Liver (tissue), 8 donors: ENCODE measurements at regions not wholly inside any gene's neighbourhood (a gene's known extent, or its start where the extent isn't known, plus 50 kb on each side); places are given as distances from the start of the nearest gene placed in this dataset.

Source experiments
- DNase-seq: peaks from one replicate; pipeline ENCODE4 v3.0.0-alpha.2; 2017; ENCODE audit warnings: low spot score
- H3K27ac ChIP-seq, 2 donors: one replicate each; pipeline ENCODE4 v1.7.0; 2013; ENCODE audit warnings: inconsistent platforms in 2 of 2, low read length in 2 of 2, control low read depth in 1 of 2, low read depth in 1 of 2, mild to moderate bottlenecking in 1 of 2
- H3K27me3 ChIP-seq, 4 donors: one replicate each; pipeline versions ENCODE4 v1.6.1 to v1.7.0; 2013; ENCODE audit warnings: low read length in 3 of 4, inconsistent platforms in 1 of 4, mild to moderate bottlenecking in 1 of 4, moderate library complexity in 1 of 4; ENCODE audit not compliant: control insufficient read depth in 4 of 4, insufficient read depth in 4 of 4
- H3K36me3 ChIP-seq, 4 donors: one replicate each; pipeline versions ENCODE4 v1.6.1 to v1.7.0; 2013; ENCODE audit warnings: low read length in 3 of 4, mild to moderate bottlenecking in 3 of 4, low read depth in 1 of 4, moderate library complexity in 1 of 4; ENCODE audit not compliant: control insufficient read depth in 4 of 4, insufficient read depth in 3 of 4
- H3K4me1 ChIP-seq, 4 donors: one replicate each; pipeline versions ENCODE4 v1.6.1 to v1.7.0; 2013; ENCODE audit warnings: low read length in 3 of 4, mild to moderate bottlenecking in 3 of 4, moderate library complexity in 1 of 4; ENCODE audit not compliant: control insufficient read depth in 4 of 4, insufficient read depth in 4 of 4
- H3K4me3 ChIP-seq, 3 donors: one replicate each; pipeline versions ENCODE4 v1.6.1 to v1.7.0; 2013; ENCODE audit warnings: low read length in 3 of 3, control low read depth in 1 of 3, low read depth in 1 of 3, mild to moderate bottlenecking in 1 of 3
- H3K9ac ChIP-seq, 2 donors: one replicate each; pipeline ENCODE4 v1.7.0; 2013; ENCODE audit warnings: low read length in 2 of 2, mild to moderate bottlenecking in 2 of 2, moderate library complexity in 2 of 2, control low read depth in 1 of 2, low read depth in 1 of 2
- H3K9me3 ChIP-seq, 4 donors: one replicate each; pipeline versions ENCODE4 v1.6.1 to v1.7.0; 2013; ENCODE audit warnings: low read length in 3 of 4; ENCODE audit not compliant: control insufficient read depth in 4 of 4
- ATF3 ChIP-seq: IDR thresholded peaks from 2 replicates; pipeline ENCODE4 v1.6.1; 2016; ENCODE audit warnings: antibody characterized with exemption
- CTCF ChIP-seq: fragments of 150-350 bp; IDR thresholded peaks from 2 replicates; pipeline ENCODE4 v1.5.1; 2017; ENCODE audit warnings: improper control_type of control experiment, low read depth, low read length; ENCODE audit not compliant: missing input control
- EGR1 ChIP-seq, 2 donors: IDR thresholded peaks; 2 replicates each; pipeline ENCODE4 v1.6.1; 2016 to 2018; ENCODE audit warnings: antibody characterized with exemption in 2 of 2, low read depth in 2 of 2
- FOXA1 ChIP-seq: IDR thresholded peaks from 2 replicates; pipeline ENCODE4 v1.6.1; 2016; ENCODE audit warnings: antibody characterized with exemption
- HNF4A ChIP-seq, 2 donors: conservative IDR thresholded peaks; 2 replicates each; pipeline ENCODE4 v1.6.1; 2016; ENCODE audit warnings: antibody characterized with exemption in 2 of 2, mild to moderate bottlenecking in 2 of 2
- JUND ChIP-seq, 2 donors: IDR thresholded peaks; 2 replicates each; pipeline ENCODE4 v1.6.1; 2016; ENCODE audit warnings: antibody characterized with exemption in 2 of 2
- MAX ChIP-seq: IDR thresholded peaks from 2 replicates; pipeline ENCODE4 v1.6.1; 2016; ENCODE audit warnings: antibody characterized with exemption
- RXRA ChIP-seq, 2 donors: IDR thresholded peaks; 2 replicates each; pipeline ENCODE4 v1.6.1; 2017 to 2018; ENCODE audit warnings: antibody characterized with exemption in 2 of 2, mild to moderate bottlenecking in 1 of 2
- SP1 ChIP-seq: IDR thresholded peaks from 2 replicates; pipeline ENCODE4 v1.6.1; 2018; ENCODE audit warnings: antibody characterized with exemption, mild to moderate bottlenecking
- TAF1 ChIP-seq: conservative IDR thresholded peaks from 2 replicates; pipeline ENCODE4 v1.6.1; 2016; ENCODE audit warnings: antibody characterized with exemption, mild to moderate bottlenecking
- YY1 ChIP-seq: IDR thresholded peaks from 2 replicates; pipeline ENCODE4 v1.6.1; 2016; ENCODE audit warnings: antibody characterized with exemption, mild to moderate bottlenecking
- ZBTB33 ChIP-seq: IDR thresholded peaks from 2 replicates; pipeline ENCODE4 v1.6.1; 2016; ENCODE audit warnings: antibody characterized with exemption
- WGBS: extraction: QIAGEN DNeasy Blood & Tissue Kit; methylation state at CpG from one replicate; pipeline ENCODE4 v1.1.7; 2013; 5-methylcytosine and 5-hydroxymethylcytosine counted together
- donor health status: healthy.
- donor health status: healthy.
- donor health status: healthy.
- donor health status: healthy.
- donor health status: healthy.

- TF ChIP-seq MAX (no peak), SP1 (no peak), ZBTB33 (no peak), HNF4A (conservative IDR thresholded peaks at IDR 0.05) (no peak), FOXA1 (no peak), TAF1 (no peak), ATF3 (no peak), JUND (IDR thresholded peaks at IDR 0.05) (no peak)
- no peak overlapping the region for H3K27ac ChIP-seq
- no peaks in the 10 kb centered on the region for H3K36me3 ChIP-seq
- no peaks in the 10 kb centered on the region for H3K9me3 ChIP-seq
- H3K9ac ChIP-seq = no peak overlapping the region
- no peak overlapping the region for H3K4me3 ChIP-seq
- H3K27me3 ChIP-seq = no peaks in the 10 kb centered on the region
- H3K4me1 ChIP-seq = peaks cover 2 to 15% (median 10%) of the 10 kb centered on the region in 4 donors
- DNase-seq = no peak
Observed at GRCh38 chr11:19442554-19442910, 201.8 kb upstream of the E2F8 start.

- DNase-seq = no peak
- Histone ChIP-seq H3K27ac (no peak overlapping the region), H3K4me1 (peaks cover 1 to 9% (median 6%) of the 10 kb centered on the region in 4 donors), H3K36me3 (no peaks in the 10 kb centered on the region), H3K9ac (no peak overlapping the region), H3K27me3 (no peaks in the 10 kb centered on the region), H3K9me3 (no peaks in the 10 kb centered on the region), H3K4me3 (no peak overlapping the region)
- WGBS = 81% methylated on average over 11 of the region's 11 CpGs
- TF ChIP-seq JUND (IDR thresholded peaks at IDR 0.05) (peak in 1 of 2 donors; percentile 65), YY1 (no peak), RXRA (IDR thresholded peaks at IDR 0.05) (peak in 1 of 2 donors; percentile 25), TAF1 (no peak), SP1 (no peak), CTCF (no peak), HNF4A (conservative IDR thresholded peaks at IDR 0.05) (peak in 1 of 2 donors; percentile 28)
Observed at GRCh38 chr11:19441752-19442553, 201.2 kb upstream of the E2F8 start.

GRCh38 chr11:19441288-19441687 lies 200.5 kb upstream of the E2F8 start:
- H3K4me3 ChIP-seq = no peak overlapping the region
- WGBS = 86% methylated on average over 3 of the region's 3 CpGs
- no peak for TF ChIP-seq JUND (IDR thresholded peaks at IDR 0.05)
- TF ChIP-seq EGR1 (IDR thresholded peaks at IDR 0.05; ENCODE audit: low read depth in 2 of 2) = no peak
- no peak for TF ChIP-seq HNF4A (conservative IDR thresholded peaks at IDR 0.05)
- TF ChIP-seq TAF1 = no peak
- H3K4me1 ChIP-seq = peaks cover 0 to 3% (median under 1%) of the 10 kb centered on the region in 4 donors
- H3K27ac ChIP-seq = no peak overlapping the region
- no peaks in the 10 kb centered on the region for H3K27me3 ChIP-seq
- H3K36me3 ChIP-seq = no peaks in the 10 kb centered on the region
- no peak overlapping the region for H3K9ac ChIP-seq
- no peaks in the 10 kb centered on the region for H3K9me3 ChIP-seq
- DNase-seq = no peak
